ENCODE measurements at regions not wholly inside any gene's neighbourhood (a gene's known extent, or its start where the extent isn't known, plus 50 kb on each side); places are given as distances from the start of the nearest gene placed in this dataset.

DNA sequence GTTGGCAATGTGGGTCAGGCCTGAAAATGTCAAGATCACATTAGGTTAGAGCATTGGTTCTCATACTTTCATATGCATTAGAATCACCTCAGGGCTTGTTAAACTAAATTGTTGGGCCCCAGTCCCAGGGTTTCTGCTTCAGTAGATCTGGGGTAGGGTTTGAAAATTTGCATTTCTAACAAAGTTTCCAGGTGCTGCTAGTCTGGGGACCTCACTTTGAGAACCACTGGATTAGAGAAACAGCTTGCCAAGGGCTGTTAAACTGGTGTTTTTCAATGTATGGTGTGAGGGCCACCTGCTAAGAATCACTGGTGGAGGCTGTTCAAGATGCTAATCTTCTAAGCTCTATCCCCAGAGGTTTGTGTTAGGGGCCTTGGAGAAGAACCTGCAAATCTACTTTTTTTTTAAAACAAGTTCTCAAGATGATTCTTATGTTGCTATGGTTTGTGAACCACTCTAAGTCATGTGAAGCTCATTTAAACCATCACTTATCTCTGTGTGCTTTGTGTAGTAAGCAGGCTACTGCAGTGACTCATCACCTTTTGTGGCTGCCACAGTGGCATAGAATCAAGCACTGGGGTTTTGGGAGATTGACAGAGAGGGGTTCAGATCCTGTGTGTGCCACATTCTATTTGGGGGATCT lies 152.2 kb downstream of the S1PR1 start:
- no peak for ATAC-seq
- no peak for TF ChIP-seq ARNTL (CRISPR knock-in tag; IDR thresholded peaks at IDR 0.05; ENCODE audit: borderline replicate concordance, low read depth)
- no peak for TF ChIP-seq CSDC2 (CRISPR knock-in tag; IDR thresholded peaks at IDR 0.05)
- TF ChIP-seq RARB (CRISPR knock-in tag; IDR thresholded peaks at IDR 0.05): no peak
- TF ChIP-seq PPARA (CRISPR knock-in tag; IDR thresholded peaks at IDR 0.05; ENCODE audit: borderline replicate concordance): no peak
- TF ChIP-seq, protein P1, sequence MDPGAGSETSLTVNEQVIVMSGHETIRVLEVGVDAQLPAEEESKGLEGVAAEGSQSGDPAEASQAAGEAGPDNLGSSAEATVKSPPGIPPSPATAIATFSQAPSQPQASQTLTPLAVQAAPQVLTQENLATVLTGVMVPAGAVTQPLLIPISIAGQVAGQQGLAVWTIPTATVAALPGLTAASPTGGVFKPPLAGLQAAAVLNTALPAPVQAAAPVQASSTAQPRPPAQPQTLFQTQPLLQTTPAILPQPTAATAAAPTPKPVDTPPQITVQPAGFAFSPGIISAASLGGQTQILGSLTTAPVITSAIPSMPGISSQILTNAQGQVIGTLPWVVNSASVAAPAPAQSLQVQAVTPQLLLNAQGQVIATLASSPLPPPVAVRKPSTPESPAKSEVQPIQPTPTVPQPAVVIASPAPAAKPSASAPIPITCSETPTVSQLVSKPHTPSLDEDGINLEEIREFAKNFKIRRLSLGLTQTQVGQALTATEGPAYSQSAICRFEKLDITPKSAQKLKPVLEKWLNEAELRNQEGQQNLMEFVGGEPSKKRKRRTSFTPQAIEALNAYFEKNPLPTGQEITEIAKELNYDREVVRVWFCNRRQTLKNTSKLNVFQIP (CRISPR knock-in tag; IDR thresholded peaks at IDR 0.05; ENCODE audit: borderline replicate concordance, low read depth): no peak
- TF ChIP-seq ZNF8 (CRISPR knock-in tag; IDR thresholded peaks at IDR 0.05): no peak
- no peak for TF ChIP-seq ESRRG (CRISPR knock-in tag; IDR thresholded peaks at IDR 0.05)
- TF ChIP-seq, protein P2, sequence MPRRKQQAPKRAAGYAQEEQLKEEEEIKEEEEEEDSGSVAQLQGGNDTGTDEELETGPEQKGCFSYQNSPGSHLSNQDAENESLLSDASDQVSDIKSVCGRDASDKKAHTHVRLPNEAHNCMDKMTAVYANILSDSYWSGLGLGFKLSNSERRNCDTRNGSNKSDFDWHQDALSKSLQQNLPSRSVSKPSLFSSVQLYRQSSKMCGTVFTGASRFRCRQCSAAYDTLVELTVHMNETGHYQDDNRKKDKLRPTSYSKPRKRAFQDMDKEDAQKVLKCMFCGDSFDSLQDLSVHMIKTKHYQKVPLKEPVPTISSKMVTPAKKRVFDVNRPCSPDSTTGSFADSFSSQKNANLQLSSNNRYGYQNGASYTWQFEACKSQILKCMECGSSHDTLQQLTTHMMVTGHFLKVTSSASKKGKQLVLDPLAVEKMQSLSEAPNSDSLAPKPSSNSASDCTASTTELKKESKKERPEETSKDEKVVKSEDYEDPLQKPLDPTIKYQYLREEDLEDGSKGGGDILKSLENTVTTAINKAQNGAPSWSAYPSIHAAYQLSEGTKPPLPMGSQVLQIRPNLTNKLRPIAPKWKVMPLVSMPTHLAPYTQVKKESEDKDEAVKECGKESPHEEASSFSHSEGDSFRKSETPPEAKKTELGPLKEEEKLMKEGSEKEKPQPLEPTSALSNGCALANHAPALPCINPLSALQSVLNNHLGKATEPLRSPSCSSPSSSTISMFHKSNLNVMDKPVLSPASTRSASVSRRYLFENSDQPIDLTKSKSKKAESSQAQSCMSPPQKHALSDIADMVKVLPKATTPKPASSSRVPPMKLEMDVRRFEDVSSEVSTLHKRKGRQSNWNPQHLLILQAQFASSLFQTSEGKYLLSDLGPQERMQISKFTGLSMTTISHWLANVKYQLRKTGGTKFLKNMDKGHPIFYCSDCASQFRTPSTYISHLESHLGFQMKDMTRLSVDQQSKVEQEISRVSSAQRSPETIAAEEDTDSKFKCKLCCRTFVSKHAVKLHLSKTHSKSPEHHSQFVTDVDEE (CRISPR knock-in tag; IDR thresholded peaks at IDR 0.05): no peak

DNA sequence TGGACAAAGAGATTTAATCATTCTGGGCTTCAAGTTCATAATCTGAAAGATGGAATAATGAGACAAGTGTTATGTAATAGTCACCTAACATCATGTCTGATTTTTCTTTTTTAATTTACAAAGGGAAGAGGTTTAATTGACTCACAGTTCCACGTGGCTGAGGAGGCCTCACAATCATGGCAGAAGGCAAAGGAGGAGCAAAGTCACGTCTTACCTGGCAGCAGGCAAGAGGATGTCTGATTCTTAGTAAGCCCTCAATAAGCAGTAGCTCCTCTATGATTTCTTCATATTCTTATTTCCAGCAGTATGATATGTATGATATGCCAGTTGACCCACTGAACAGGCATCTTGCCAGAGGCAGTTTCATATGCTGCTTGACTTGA lies 152.7 kb downstream of the S1PR1 start:
- no peak for ATAC-seq
- TF ChIP-seq, protein P3, sequence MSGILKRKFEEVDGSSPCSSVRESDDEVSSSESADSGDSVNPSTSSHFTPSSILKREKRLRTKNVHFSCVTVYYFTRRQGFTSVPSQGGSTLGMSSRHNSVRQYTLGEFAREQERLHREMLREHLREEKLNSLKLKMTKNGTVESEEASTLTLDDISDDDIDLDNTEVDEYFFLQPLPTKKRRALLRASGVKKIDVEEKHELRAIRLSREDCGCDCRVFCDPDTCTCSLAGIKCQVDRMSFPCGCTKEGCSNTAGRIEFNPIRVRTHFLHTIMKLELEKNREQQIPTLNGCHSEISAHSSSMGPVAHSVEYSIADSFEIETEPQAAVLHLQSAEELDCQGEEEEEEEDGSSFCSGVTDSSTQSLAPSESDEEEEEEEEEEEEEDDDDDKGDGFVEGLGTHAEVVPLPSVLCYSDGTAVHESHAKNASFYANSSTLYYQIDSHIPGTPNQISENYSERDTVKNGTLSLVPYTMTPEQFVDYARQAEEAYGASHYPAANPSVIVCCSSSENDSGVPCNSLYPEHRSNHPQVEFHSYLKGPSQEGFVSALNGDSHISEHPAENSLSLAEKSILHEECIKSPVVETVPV (CRISPR knock-in tag; IDR thresholded peaks at IDR 0.05): no peak
- TF ChIP-seq ZNF565 (CRISPR knock-in tag; conservative IDR thresholded peaks at IDR 0.05; ENCODE audit: low read depth) (no peak), ZFP30 (CRISPR knock-in tag; IDR thresholded peaks at IDR 0.05) (no peak)
- TF ChIP-seq, protein P1 (CRISPR knock-in tag; IDR thresholded peaks at IDR 0.05; ENCODE audit: borderline replicate concordance, low read depth): no peak

DNA sequence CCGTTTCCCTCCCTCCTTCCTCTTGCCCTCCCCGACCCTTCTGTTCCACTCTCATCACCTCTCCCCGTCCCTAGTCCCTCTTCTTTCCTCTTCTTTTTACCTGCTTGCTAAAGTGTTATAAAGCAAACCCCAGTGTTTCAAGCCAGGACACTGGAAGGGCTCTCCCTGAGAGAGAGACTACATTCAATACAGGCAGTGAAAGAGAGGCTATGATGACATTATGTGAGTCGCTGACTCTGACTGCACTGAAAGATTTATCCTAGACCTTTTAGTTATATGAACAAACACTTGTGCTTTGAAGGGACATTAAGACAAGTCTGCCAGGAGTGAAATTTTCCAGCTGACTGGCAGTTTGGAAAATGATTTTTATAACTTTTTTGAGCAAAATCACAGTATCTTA lies 155.7 kb downstream of the S1PR1 start:
- no peak for TF ChIP-seq CSDC2 (CRISPR knock-in tag; IDR thresholded peaks at IDR 0.05)
- TF ChIP-seq OSR1 (CRISPR knock-in tag; IDR thresholded peaks at IDR 0.05): no peak
- no peak for TF ChIP-seq ZNF8 (CRISPR knock-in tag; IDR thresholded peaks at IDR 0.05)
- TF ChIP-seq ESRRG (CRISPR knock-in tag; IDR thresholded peaks at IDR 0.05): no peak
- TF ChIP-seq BACH2 (CRISPR knock-in tag; IDR thresholded peaks at IDR 0.05; ENCODE audit: borderline replicate concordance): no peak
- TF ChIP-seq, protein P4, sequence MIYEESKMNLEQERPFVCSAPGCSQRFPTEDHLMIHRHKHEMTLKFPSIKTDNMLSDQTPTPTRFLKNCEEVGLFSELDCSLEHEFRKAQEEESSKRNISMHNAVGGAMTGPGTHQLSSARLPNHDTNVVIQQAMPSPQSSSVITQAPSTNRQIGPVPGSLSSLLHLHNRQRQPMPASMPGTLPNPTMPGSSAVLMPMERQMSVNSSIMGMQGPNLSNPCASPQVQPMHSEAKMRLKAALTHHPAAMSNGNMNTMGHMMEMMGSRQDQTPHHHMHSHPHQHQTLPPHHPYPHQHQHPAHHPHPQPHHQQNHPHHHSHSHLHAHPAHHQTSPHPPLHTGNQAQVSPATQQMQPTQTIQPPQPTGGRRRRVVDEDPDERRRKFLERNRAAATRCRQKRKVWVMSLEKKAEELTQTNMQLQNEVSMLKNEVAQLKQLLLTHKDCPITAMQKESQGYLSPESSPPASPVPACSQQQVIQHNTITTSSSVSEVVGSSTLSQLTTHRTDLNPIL (CRISPR knock-in tag; IDR thresholded peaks at IDR 0.05; ENCODE audit: low read depth): no peak
- no peak for TF ChIP-seq PPARA (CRISPR knock-in tag; IDR thresholded peaks at IDR 0.05; ENCODE audit: borderline replicate concordance)
- no peak for TF ChIP-seq ZC3H10 (CRISPR knock-in tag; IDR thresholded peaks at IDR 0.05)
- no peak for TF ChIP-seq ZNF70 (CRISPR knock-in tag; IDR thresholded peaks at IDR 0.05)
- TF ChIP-seq ZFP30 (CRISPR knock-in tag; IDR thresholded peaks at IDR 0.05): no peak
- TF ChIP-seq GLIS3 (CRISPR knock-in tag; IDR thresholded peaks at IDR 0.05): no peak
- no peak for TF ChIP-seq SNAI2 (CRISPR knock-in tag; IDR thresholded peaks at IDR 0.05)
- TF ChIP-seq ZNF565 (CRISPR knock-in tag; conservative IDR thresholded peaks at IDR 0.05; ENCODE audit: low read depth): no peak
- no peak for ATAC-seq

DNA sequence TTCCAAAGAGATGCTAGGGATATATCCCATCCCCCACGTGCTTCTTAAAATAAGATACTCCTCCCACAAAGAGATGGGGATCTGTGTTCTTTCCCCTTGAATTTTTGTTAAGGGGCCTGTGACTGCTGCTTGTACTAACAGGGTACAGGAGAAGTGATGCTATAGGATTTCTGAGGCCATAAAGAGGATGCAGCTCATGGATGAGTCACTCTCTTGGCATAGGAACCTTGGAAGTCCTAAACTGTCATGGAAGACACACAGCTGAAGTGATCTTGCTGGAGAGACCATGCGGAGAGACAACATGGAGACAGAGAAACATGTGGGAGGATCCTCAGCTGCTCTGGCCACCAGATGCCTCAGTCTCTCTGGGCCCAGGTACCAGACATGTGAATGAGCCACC lies 157.2 kb downstream of the S1PR1 start:
- no peak for TF ChIP-seq ZNF8 (CRISPR knock-in tag; IDR thresholded peaks at IDR 0.05)
- TF ChIP-seq PPARA (CRISPR knock-in tag; IDR thresholded peaks at IDR 0.05; ENCODE audit: borderline replicate concordance): no peak
- TF ChIP-seq GLIS3 (CRISPR knock-in tag; IDR thresholded peaks at IDR 0.05): no peak
- no peak for TF ChIP-seq TCF4 (CRISPR knock-in tag; IDR thresholded peaks at IDR 0.05; ENCODE audit: borderline replicate concordance)
- no peak for TF ChIP-seq ZNF70 (CRISPR knock-in tag; IDR thresholded peaks at IDR 0.05)
- TF ChIP-seq, protein P3 (CRISPR knock-in tag; IDR thresholded peaks at IDR 0.05): no peak
- TF ChIP-seq, protein P5, sequence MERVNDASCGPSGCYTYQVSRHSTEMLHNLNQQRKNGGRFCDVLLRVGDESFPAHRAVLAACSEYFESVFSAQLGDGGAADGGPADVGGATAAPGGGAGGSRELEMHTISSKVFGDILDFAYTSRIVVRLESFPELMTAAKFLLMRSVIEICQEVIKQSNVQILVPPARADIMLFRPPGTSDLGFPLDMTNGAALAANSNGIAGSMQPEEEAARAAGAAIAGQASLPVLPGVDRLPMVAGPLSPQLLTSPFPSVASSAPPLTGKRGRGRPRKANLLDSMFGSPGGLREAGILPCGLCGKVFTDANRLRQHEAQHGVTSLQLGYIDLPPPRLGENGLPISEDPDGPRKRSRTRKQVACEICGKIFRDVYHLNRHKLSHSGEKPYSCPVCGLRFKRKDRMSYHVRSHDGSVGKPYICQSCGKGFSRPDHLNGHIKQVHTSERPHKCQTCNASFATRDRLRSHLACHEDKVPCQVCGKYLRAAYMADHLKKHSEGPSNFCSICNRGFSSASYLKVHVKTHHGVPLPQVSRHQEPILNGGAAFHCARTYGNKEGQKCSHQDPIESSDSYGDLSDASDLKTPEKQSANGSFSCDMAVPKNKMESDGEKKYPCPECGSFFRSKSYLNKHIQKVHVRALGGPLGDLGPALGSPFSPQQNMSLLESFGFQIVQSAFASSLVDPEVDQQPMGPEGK (CRISPR knock-in tag; IDR thresholded peaks at IDR 0.05; ENCODE audit: borderline replicate concordance): no peak
- TF ChIP-seq ZNF565 (CRISPR knock-in tag; conservative IDR thresholded peaks at IDR 0.05; ENCODE audit: low read depth): no peak
- no peak for TF ChIP-seq BACH2 (CRISPR knock-in tag; IDR thresholded peaks at IDR 0.05; ENCODE audit: borderline replicate concordance)
- TF ChIP-seq ZC3H10 (CRISPR knock-in tag; IDR thresholded peaks at IDR 0.05): no peak
- TF ChIP-seq SNAI2 (CRISPR knock-in tag; IDR thresholded peaks at IDR 0.05): no peak
- ATAC-seq: no peak
